ENCODE measurements at regions not wholly inside any gene's neighbourhood (a gene's known extent, or its start where the extent isn't known, plus 50 kb on each side); places are given as distances from the start of the nearest gene placed in this dataset.

DNA sequence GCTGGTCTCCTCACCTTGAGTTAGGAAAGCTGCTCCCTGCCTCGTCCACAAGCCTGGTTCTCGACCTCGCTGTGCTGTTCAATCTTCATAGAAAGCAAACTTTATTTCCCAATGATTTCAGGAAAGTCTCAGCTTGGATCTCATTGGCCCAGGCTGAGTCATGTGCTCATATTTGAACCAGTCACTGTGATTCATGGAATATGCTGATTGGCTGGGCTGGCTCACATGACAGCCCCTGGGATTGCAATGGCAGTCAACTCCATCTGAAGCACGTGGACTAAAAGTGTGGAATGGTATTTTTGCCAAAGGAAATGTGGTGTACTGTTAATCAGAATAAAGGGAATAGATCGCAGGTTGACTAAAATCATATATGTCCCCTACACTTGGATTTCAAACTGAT, 396.6 kb downstream of the AACS start:
- TF ChIP-seq, protein P1, sequence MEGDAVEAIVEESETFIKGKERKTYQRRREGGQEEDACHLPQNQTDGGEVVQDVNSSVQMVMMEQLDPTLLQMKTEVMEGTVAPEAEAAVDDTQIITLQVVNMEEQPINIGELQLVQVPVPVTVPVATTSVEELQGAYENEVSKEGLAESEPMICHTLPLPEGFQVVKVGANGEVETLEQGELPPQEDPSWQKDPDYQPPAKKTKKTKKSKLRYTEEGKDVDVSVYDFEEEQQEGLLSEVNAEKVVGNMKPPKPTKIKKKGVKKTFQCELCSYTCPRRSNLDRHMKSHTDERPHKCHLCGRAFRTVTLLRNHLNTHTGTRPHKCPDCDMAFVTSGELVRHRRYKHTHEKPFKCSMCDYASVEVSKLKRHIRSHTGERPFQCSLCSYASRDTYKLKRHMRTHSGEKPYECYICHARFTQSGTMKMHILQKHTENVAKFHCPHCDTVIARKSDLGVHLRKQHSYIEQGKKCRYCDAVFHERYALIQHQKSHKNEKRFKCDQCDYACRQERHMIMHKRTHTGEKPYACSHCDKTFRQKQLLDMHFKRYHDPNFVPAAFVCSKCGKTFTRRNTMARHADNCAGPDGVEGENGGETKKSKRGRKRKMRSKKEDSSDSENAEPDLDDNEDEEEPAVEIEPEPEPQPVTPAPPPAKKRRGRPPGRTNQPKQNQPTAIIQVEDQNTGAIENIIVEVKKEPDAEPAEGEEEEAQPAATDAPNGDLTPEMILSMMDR (IDR thresholded peaks at IDR 0.05) = no peak
- no peak for TF ChIP-seq EZH2 (IDR thresholded peaks at IDR 0.05; ENCODE audit: borderline replicate concordance, insufficient read depth, low read depth, low read length, poor library complexity, severe bottlenecking)

All from B cell (primary cell).